RWPE1 (cell line): ENCODE measurements at regions not wholly inside any gene's neighbourhood (a gene's known extent, or its start where the extent isn't known, plus 50 kb on each side); places are given as distances from the start of the nearest gene placed in this dataset.
"Not testable (repeated sequence)": the region's sequence is repeated elsewhere in the genome, so short reads cannot be mapped to it uniquely, and the experiment has no call there.

Source experiments
- CTCF ChIA-PET: fragments of 350-600 bp; sonication (Branson Sonifier 250); formaldehyde crosslinking; extraction: SDS; loops from one replicate; lab custom pipeline; 2021; lab: Yijun Ruan, JAX
- POLR2A ChIA-PET: fragments of 400-600 bp; formaldehyde crosslinking; extraction: SDS; loops from one replicate; lab custom pipeline; 2020; ENCODE audit warnings: antibody characterized with exemption; ENCODE audit not compliant: low non-redundant PET; lab: Yijun Ruan, JAX
- DNase-seq: peaks from one replicate; pipeline ENCODE4 v3.0.0; 2012; ENCODE audit warnings: low spot score
- H3K27ac ChIP-seq: fragments of 450-650 bp; 2 replicates; pipeline ENCODE4 v1.5.1; 2017
- CTCF ChIP-seq: fragments of 450-650 bp; conservative IDR thresholded peaks from 2 replicates; pipeline ENCODE4 v1.5.1; 2017; ENCODE audit warnings: low read depth, mild to moderate bottlenecking

- no peak for TF ChIP-seq CTCF
These were observed 126.4 kb upstream of the CCNG1 start for GRCh38 chr5:163310997-163311396.

GRCh38 chr5:163312598-163312997 is 124.8 kb upstream of the CCNG1 start:
- CTCF ChIA-PET, result no interaction called here
- TF ChIP-seq CTCF, result no peak
- no peak overlapping the region for H3K27ac ChIP-seq
- no peak for DNase-seq
- POLR2A ChIA-PET, result no interaction called here

More at GRCh38 chr5:163310997-163311396, 126.4 kb upstream of the CCNG1 start:
- no peak overlapping the region for H3K27ac ChIP-seq
- DNase-seq, result no peak
- ChIA-PET POLR2A (no interaction called here), CTCF (interaction anchor here (0.6 kb wide), 2 partner anchors 21 to 195 kb away, joined by 3 read pairs; partner anchors contain the start of gene MAT2B)

- H3K27ac ChIP-seq, DNase-seq, CTCF ChIA-PET, POLR2A ChIA-PET: not testable (repeated sequence)
These were observed 124.3 kb upstream of the CCNG1 start for GRCh38 chr5:163313049-163313448.

- H3K27ac ChIP-seq, CTCF ChIA-PET, POLR2A ChIA-PET, DNase-seq: not testable (repeated sequence)
These were observed 121.0 kb upstream of the CCNG1 start for GRCh38 chr5:163316374-163316773.

- POLR2A ChIA-PET, result no interaction called here
- H3K27ac ChIP-seq, result no peak overlapping the region
- CTCF ChIA-PET, result interaction anchor here (0.6 kb wide), 1 partner anchor 28 kb away, joined by 4 read pairs; no protein-coding TSS in a partner anchor
- no peak for TF ChIP-seq CTCF
- no peak for DNase-seq
These were observed 118.7 kb upstream of the CCNG1 start for GRCh38 chr5:163318707-163319106.

GRCh38 chr5:163321511-163321910 is 115.9 kb upstream of the CCNG1 start:
- CTCF ChIA-PET, result no interaction called here
- no peak overlapping the region for H3K27ac ChIP-seq
- POLR2A ChIA-PET, result no interaction called here
- TF ChIP-seq CTCF, result no peak
- no peak for DNase-seq

GRCh38 chr5:163330723-163331668 is 106.4 kb upstream of the CCNG1 start:
- H3K27ac ChIP-seq, result no peak overlapping the region
- no peak for TF ChIP-seq CTCF
- CTCF ChIA-PET, result interaction anchor here (0.6 kb wide), 1 partner anchor 1465 kb away, joined by 3 read pairs; no protein-coding TSS in a partner anchor

GRCh38 chr5:163336074-163336473 is 101.3 kb upstream of the CCNG1 start:
- POLR2A ChIA-PET, H3K27ac ChIP-seq, DNase-seq, CTCF ChIA-PET: not testable (repeated sequence)

More at GRCh38 chr5:163330723-163331668, 106.4 kb upstream of the CCNG1 start:
- no peak for DNase-seq
- POLR2A ChIA-PET, result no interaction called here
